Small intestine (tissue), 7 donors: ENCODE measurements at regions not wholly inside any gene's neighbourhood (a gene's known extent, or its start where the extent isn't known, plus 50 kb on each side); places are given as distances from the start of the nearest gene placed in this dataset.
A peak's percentile ranks its signal among the peaks of the same experiment; 100 is the strongest.

Experiments used
- DNase-seq, 2 donors: peaks; one replicate each; pipeline versions ENCODE4 v3.0.0 to v3.0.0-alpha.2; 2013
- FAIRE-seq: peaks from 2 replicates; lab custom pipeline; 2012; peaks lifted over from hg19 to GRCh38; lab: Jason Lieb, UNC
- H3K27ac ChIP-seq, 3 donors: one replicate each; pipeline ENCODE4 v1.5.1; 2013; ENCODE audit warnings: low read length in 2 of 3, mild to moderate bottlenecking in 2 of 3, control low read depth in 1 of 3, inconsistent platforms in 1 of 3, low read depth in 1 of 3, moderate library complexity in 1 of 3
- H3K27me3 ChIP-seq, 3 donors: one replicate each; pipeline ENCODE4 v1.6.1; 2013; ENCODE audit warnings: low read length in 3 of 3, inconsistent platforms in 1 of 3; ENCODE audit not compliant: control insufficient read depth in 3 of 3, insufficient read depth in 3 of 3
- H3K36me3 ChIP-seq, 3 donors: one replicate each; pipeline ENCODE4 v1.6.1; 2013; ENCODE audit warnings: low read length in 3 of 3, inconsistent platforms in 1 of 3, low read depth in 1 of 3, mild to moderate bottlenecking in 1 of 3, moderate library complexity in 1 of 3; ENCODE audit not compliant: control insufficient read depth in 3 of 3, insufficient read depth in 2 of 3
- H3K4me1 ChIP-seq, 3 donors: one replicate each; pipeline ENCODE4 v1.6.1; 2013; ENCODE audit warnings: low read length in 2 of 3, inconsistent platforms in 1 of 3, low read depth in 1 of 3, mild to moderate bottlenecking in 1 of 3, moderate library complexity in 1 of 3; ENCODE audit not compliant: control insufficient read depth in 3 of 3, insufficient read depth in 2 of 3
- H3K4me3 ChIP-seq, 3 donors: one replicate each; pipeline ENCODE4 v1.5.1; 2013; ENCODE audit warnings: low read length in 3 of 3, control low read depth in 1 of 3, inconsistent platforms in 1 of 3, low read depth in 1 of 3, mild to moderate bottlenecking in 1 of 3, moderate library complexity in 1 of 3
- H3K9me3 ChIP-seq, 2 donors: one replicate each; pipeline ENCODE4 v1.6.1; 2013; ENCODE audit warnings: low read depth in 1 of 2, low read length in 1 of 2; ENCODE audit not compliant: control insufficient read depth in 2 of 2, insufficient read depth in 1 of 2
- WGBS, 3 donors: extraction: QIAGEN DNeasy Blood & Tissue Kit; methylation state at CpG; one replicate each; pipeline ENCODE4 v1.1.7; 2013; 5-methylcytosine and 5-hydroxymethylcytosine counted together
- donor health status: healthy with polysubstance abuse.
- donor health status: control.
- donor health status: control.
- donor health status: Bipolar disorder and iron deficiency.
- donor health status: healthy.

GRCh38 chr2:128565441-128565840 is 246.8 kb upstream of the HS6ST1 start:
- WGBS, 3 donors = 74 to 81% (median 81%) methylated on average over 4 of the region's 4 CpGs
- no peak for FAIRE-seq

GRCh38 chr2:128566671-128567070 is 248.0 kb upstream of the HS6ST1 start:
- WGBS, 3 donors = 84 to 91% (median 89%) methylated on average over 1 of the region's 1 CpG
- Histone ChIP-seq H3K4me1 (peaks cover 0 to 5% (median 0%) of the 10 kb centered on the region in 3 donors), H3K27ac (no peak overlapping the region), H3K27me3 (no peaks in the 10 kb centered on the region), H3K4me3 (no peak overlapping the region), H3K9me3 (no peaks in the 10 kb centered on the region), H3K36me3 (no peaks in the 10 kb centered on the region)
- FAIRE-seq (no peak), DNase-seq (no peak)

More at GRCh38 chr2:128565441-128565840, 246.8 kb upstream of the HS6ST1 start:
- no peak overlapping the region for H3K27ac ChIP-seq
- peaks cover 0 to 5% (median 0%) of the 10 kb centered on the region in 3 donors for H3K4me1 ChIP-seq
- H3K4me3 ChIP-seq = no peak overlapping the region
- no peaks in the 10 kb centered on the region for H3K9me3 ChIP-seq
- no peaks in the 10 kb centered on the region for H3K27me3 ChIP-seq
- DNase-seq = no peak
- no peaks in the 10 kb centered on the region for H3K36me3 ChIP-seq

GRCh38 chr2:128568106-128568505 is 249.4 kb upstream of the HS6ST1 start:
- FAIRE-seq (no peak), DNase-seq (no peak)
- H3K27me3 ChIP-seq = no peaks in the 10 kb centered on the region
- H3K9me3 ChIP-seq = no peaks in the 10 kb centered on the region
- 61 to 69% (median 64%) methylated on average over 5 of the region's 5 CpGs for WGBS, 3 donors
- H3K4me3 ChIP-seq = no peak overlapping the region
- H3K27ac ChIP-seq = no peak overlapping the region
- no peaks in the 10 kb centered on the region for H3K4me1 ChIP-seq
- no peaks in the 10 kb centered on the region for H3K36me3 ChIP-seq

- H3K36me3 ChIP-seq = no peaks in the 10 kb centered on the region
- H3K4me1 ChIP-seq = peaks cover 0 to 1% (median 0%) of the 10 kb centered on the region in 3 donors
- no peak for FAIRE-seq
- no peak for DNase-seq
- whole genome bisulfite sequencing, 3 donors = 81 to 86% (median 84%) methylated on average over 7 of the region's 7 CpGs
- H3K27ac ChIP-seq = no peak overlapping the region
- no peaks in the 10 kb centered on the region for H3K9me3 ChIP-seq
- no peak overlapping the region for H3K4me3 ChIP-seq
- no peaks in the 10 kb centered on the region for H3K27me3 ChIP-seq
Measured at GRCh38 chr2:128573116-128573515, 254.4 kb upstream of the HS6ST1 start.

GRCh38 chr2:128573531-128573930 is 254.9 kb upstream of the HS6ST1 start:
- Histone ChIP-seq H3K4me1 (peaks cover 0 to 5% (median under 1%) of the 10 kb centered on the region in 3 donors), H3K27me3 (no peaks in the 10 kb centered on the region), H3K9me3 (no peaks in the 10 kb centered on the region), H3K27ac (no peak overlapping the region), H3K36me3 (no peaks in the 10 kb centered on the region), H3K4me3 (no peak overlapping the region)
- WGBS, 3 donors = 80 to 87% (median 85%) methylated on average over 4 of the region's 4 CpGs
- no peak for DNase-seq
- no peak for FAIRE-seq

GRCh38 chr2:128577141-128577930 is 258.7 kb upstream of the HS6ST1 start:
- DNase-seq (no peak), FAIRE-seq (no peak)
- 84 to 88% (median 85%) methylated on average over 7 of the region's 7 CpGs for WGBS, 3 donors

GRCh38 chr2:128578406-128579390 is 260.0 kb upstream of the HS6ST1 start:
- WGBS, 3 donors = 22 to 62% (median 43%) methylated on average over 9 to 10 of the region's 10 CpGs
- DNase-seq = peak; percentile 64 to 80
- Histone ChIP-seq H3K27me3 (no peaks in the 10 kb centered on the region), H3K36me3 (no peaks in the 10 kb centered on the region), H3K9me3 (no peaks in the 10 kb centered on the region), H3K4me1 (peaks cover 0 to 20% (median 6%) of the 10 kb centered on the region in 3 donors), H3K4me3 (no peak overlapping the region), H3K27ac (peak overlapping the region in 1 of 3 donors; percentile 82)
- no peak for FAIRE-seq

More at GRCh38 chr2:128577141-128577930, 258.7 kb upstream of the HS6ST1 start:
- Histone ChIP-seq H3K27ac (no peak overlapping the region), H3K9me3 (no peaks in the 10 kb centered on the region), H3K4me3 (no peak overlapping the region), H3K27me3 (no peaks in the 10 kb centered on the region), H3K36me3 (no peaks in the 10 kb centered on the region), H3K4me1 (peaks cover 0 to 20% (median 6%) of the 10 kb centered on the region in 3 donors)

DNA sequence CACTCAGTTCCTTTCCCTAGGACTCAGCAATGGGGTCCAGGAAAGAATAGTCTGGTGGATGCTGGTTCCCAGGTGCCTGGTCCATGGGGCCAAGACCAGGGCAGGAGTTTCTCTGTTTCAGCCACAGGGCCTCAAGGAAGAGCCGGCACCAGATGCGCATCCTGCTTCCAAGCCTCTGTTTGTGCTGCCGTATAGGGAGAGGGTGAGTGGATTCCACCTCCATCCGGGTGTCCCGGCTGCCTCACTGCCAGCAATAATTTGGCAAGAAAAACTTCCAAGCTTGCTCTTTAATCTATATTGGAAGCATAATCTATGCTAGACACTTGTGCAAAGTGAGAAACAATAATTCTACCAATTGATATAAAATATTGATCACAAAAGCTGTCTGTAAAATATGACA is 261.2 kb upstream of the HS6ST1 start:
- DNase-seq = no peak
- peak overlapping the region in 1 of 3 donors; percentile 76 for H3K27ac ChIP-seq
- H3K4me1 ChIP-seq = peaks cover 0 to 20% (median 6%) of the 10 kb centered on the region in 3 donors
- 82 to 90% (median 87%) methylated on average over 5 of the region's 5 CpGs for WGBS, 3 donors
- no peak overlapping the region for H3K4me3 ChIP-seq
- H3K9me3 ChIP-seq = peaks cover 0 to 4% of the 10 kb centered on the region in 2 donors
- H3K27me3 ChIP-seq = no peaks in the 10 kb centered on the region
- H3K36me3 ChIP-seq = no peaks in the 10 kb centered on the region
- no peak for FAIRE-seq
